Stimulated activated CD4-positive, alpha-beta T cell treated with anti-CD3 and anti-CD28 coated beads, TNF-alpha, amount 100 ng/mL, for 4 hours (primary cell): ENCODE measurements at regions not wholly inside any gene's neighbourhood (a gene's known extent, or its start where the extent isn't known, plus 50 kb on each side); places are given as distances from the start of the nearest gene placed in this dataset.

Experiments
- DNase-seq, 3 experiments: peaks; one replicate each; pipeline ENCODE4 v3.0.0-alpha.2; 2020; ENCODE audit warnings: low read depth in 3 of 3

- DNase-seq = no peak
Observed at GRCh38 chr6:98717322-98717877, 117.0 kb upstream of the POU3F2 start.

GRCh38 chr6:98717988-98718387 is 116.4 kb upstream of the POU3F2 start:
- DNase-seq = no peak

GRCh38 chr6:98724537-98724936 is 109.8 kb upstream of the POU3F2 start:
- no peak for DNase-seq

- DNase-seq = no peak
Observed at GRCh38 chr6:98747273-98747672, 87.1 kb upstream of the POU3F2 start.

GRCh38 chr6:98747960-98748359 is 86.4 kb upstream of the POU3F2 start:
- DNase-seq = no peak

GRCh38 chr6:98759459-98759858 is 74.9 kb upstream of the POU3F2 start:
- no peak for DNase-seq

GRCh38 chr6:98764373-98764911 is 69.9 kb upstream of the POU3F2 start:
- no peak for DNase-seq

GRCh38 chr6:98769546-98769945 is 64.8 kb upstream of the POU3F2 start:
- DNase-seq = peak in 1 of 3 experiments; percentile 0

GRCh38 chr6:98775205-98775604 is 59.2 kb upstream of the POU3F2 start:
- DNase-seq = no peak

GRCh38 chr6:98777762-98778161 is 56.6 kb upstream of the POU3F2 start:
- no peak for DNase-seq

- DNase-seq = no peak
Observed at GRCh38 chr6:98779618-98780017, 54.8 kb upstream of the POU3F2 start.

GRCh38 chr6:98782772-98783171 is 51.6 kb upstream of the POU3F2 start:
- no peak for DNase-seq

- DNase-seq = no peak
Observed at GRCh38 chr6:98783578-98783977, 50.8 kb upstream of the POU3F2 start.
